ENCODE measurements at regions not wholly inside any gene's neighbourhood (a gene's known extent, or its start where the extent isn't known, plus 50 kb on each side); places are given as distances from the start of the nearest gene placed in this dataset.
"Not testable (repeated sequence)": the region's sequence is repeated elsewhere in the genome, so short reads cannot be mapped to it uniquely, and the experiment has no call there.

DNA sequence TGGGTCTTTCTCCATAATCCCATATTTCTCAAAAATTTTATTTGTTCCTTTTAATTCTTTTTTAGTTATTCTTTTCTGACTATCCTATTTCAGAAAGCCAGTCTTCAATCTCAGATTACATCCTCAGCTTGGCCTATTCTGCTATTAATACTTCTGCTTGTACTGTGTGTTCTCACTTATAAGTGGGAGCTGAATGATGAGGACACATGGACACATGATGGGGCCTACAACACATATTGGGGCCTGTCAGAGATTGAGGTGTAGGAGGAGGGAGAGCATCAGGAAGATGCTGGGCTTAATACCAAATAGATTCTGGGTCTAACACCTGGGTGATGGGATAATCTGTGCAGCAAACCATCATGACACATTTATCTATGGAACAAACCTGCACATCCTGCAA lies 82.3 kb downstream of the MAGEE1 start:
- Histone ChIP-seq H3K27me3 (no peaks in the 10 kb centered on the region), H3K4me1 (no peaks in the 10 kb centered on the region), H3K9me3 (peaks cover 0 to 17% (median 7%) of the 10 kb centered on the region in 4 donors), H3K4me3 (no peak overlapping the region), H3K27ac (no peak overlapping the region), H3K36me3 (no peaks in the 10 kb centered on the region)
- intact Hi-C loops (cut with DNase I; ENCODE audit: low total_unique reads), result no loop called here
- no peak for DNase-seq
- TF ChIP-seq EP300 (IDR thresholded peaks at IDR 0.05), result no peak

DNA sequence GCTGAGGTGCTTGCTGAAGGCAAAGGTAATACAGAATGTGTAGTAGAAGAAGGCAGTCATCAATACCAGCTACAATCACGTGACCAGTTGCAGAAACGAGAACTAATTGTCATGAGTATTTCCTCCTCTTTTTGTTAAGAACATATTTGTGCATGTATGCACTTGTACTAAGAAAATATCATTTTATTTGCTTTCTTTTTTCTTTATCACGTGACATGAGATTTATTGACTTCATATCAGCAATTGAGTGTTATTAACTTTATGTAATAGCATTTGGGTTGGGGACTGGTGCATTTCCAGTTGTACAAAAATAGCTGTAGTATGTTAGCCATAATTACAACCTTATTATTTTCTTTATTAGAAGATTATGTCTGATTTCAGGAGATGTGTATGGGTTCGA lies 90.0 kb downstream of the MAGEE1 start:
- DNase-seq, result no peak
- peaks cover 0 to 25% (median 23%) of the 10 kb centered on the region in 4 donors for H3K9me3 ChIP-seq
- no peak for TF ChIP-seq EP300 (IDR thresholded peaks at IDR 0.05)
- TF ChIP-seq, protein P1, sequence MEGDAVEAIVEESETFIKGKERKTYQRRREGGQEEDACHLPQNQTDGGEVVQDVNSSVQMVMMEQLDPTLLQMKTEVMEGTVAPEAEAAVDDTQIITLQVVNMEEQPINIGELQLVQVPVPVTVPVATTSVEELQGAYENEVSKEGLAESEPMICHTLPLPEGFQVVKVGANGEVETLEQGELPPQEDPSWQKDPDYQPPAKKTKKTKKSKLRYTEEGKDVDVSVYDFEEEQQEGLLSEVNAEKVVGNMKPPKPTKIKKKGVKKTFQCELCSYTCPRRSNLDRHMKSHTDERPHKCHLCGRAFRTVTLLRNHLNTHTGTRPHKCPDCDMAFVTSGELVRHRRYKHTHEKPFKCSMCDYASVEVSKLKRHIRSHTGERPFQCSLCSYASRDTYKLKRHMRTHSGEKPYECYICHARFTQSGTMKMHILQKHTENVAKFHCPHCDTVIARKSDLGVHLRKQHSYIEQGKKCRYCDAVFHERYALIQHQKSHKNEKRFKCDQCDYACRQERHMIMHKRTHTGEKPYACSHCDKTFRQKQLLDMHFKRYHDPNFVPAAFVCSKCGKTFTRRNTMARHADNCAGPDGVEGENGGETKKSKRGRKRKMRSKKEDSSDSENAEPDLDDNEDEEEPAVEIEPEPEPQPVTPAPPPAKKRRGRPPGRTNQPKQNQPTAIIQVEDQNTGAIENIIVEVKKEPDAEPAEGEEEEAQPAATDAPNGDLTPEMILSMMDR (IDR thresholded peaks at IDR 0.05), result no peak
- TF ChIP-seq POLR2A (IDR thresholded peaks at IDR 0.05), result no peak
- no peaks in the 10 kb centered on the region for H3K36me3 ChIP-seq
- WGBS, 5 donors, result 43 to 70% (median 64%) methylated on average over 4 of the region's 4 CpGs
- no peak overlapping the region for H3K4me3 ChIP-seq
- H3K27ac ChIP-seq, result no peak overlapping the region
- no peaks in the 10 kb centered on the region for H3K27me3 ChIP-seq
- H3K4me1 ChIP-seq, result no peaks in the 10 kb centered on the region
- intact Hi-C loops (cut with DNase I; ENCODE audit: low total_unique reads), result no loop called here

DNA sequence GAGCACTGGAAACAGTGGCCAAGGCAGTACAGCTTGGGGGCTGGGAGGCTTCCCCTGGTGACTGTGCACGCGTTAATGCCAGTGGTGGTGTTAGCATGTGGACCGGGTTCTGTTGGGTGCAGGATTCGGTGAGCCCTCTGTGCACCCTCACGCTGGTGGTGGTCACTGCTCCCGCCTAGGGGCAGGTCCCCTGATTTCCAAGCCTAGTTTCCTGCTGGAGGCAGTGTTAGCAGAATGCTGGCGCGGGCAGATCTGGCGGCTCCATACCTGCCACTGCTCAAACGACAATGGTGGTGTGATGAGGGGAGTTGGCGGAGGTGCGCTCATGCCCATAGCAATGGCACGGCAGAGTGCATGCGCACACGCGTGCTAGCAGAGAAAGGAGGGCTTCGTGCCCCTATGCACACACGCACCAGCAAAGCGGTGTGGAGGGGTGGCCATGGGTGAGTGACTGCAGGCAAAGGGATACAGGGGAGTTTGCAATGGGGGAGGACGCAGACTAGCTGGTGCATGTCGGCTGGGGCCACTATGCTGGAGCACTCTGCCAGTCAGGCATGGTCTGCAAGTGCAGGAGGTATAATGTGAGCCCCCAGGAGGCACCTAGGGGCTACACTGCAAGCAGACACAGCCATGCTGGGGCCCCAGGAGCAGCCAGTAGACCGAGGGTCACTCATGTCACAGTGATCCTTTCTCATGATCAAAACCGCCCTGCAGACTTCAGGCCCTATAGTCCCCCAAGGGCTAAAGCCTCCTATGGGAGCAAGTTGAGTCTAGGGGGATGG lies 93.0 kb downstream of the MAGEE1 start:
- 75 to 92% (median 84%) methylated on average over 10 to 23 of the region's 23 CpGs for WGBS, 5 donors
- no peaks in the 10 kb centered on the region for H3K27me3 ChIP-seq
- TF ChIP-seq EP300 (IDR thresholded peaks at IDR 0.05) (no peak), POLR2A (IDR thresholded peaks at IDR 0.05) (no peak)
- TF ChIP-seq, protein P1 (IDR thresholded peaks at IDR 0.05), result no peak
- intact Hi-C loops (cut with DNase I; ENCODE audit: low total_unique reads), result no loop called here
- H3K27ac ChIP-seq, result no peak overlapping the region
- no peaks in the 10 kb centered on the region for H3K36me3 ChIP-seq
- DNase-seq, result no peak
- H3K4me1 ChIP-seq, result no peaks in the 10 kb centered on the region
- H3K9me3 ChIP-seq, result peaks cover 0 to 36% (median 23%) of the 10 kb centered on the region in 4 donors
- H3K4me3 ChIP-seq, result no peak overlapping the region

DNA sequence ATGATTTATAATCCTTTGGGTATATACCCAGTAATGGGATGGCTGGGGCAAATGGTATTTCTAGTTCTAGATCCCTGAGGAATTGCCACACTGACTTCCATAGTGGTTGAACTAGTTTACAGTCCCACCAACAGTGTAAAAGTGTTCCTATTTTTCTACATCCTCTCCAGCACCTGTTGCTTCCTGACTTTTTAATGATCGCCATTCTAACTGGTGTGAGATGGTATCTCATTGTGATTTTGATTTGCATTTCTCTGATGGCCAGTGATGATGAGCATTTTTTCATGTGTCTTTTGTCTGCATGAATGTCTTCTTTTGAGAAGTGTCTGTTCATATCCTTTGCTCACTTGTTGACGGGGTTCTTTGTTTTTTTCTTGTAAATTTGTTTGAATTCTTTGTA lies 108.2 kb downstream of the MAGEE1 start:
- intact Hi-C loops (cut with DNase I; ENCODE audit: low total_unique reads); H3K4me1 ChIP-seq; H3K4me3 ChIP-seq; DNase-seq; H3K36me3 ChIP-seq; H3K27me3 ChIP-seq; H3K27ac ChIP-seq: not testable (repeated sequence)
- WGBS, 5 donors, result 74 to 100% (median 87%) methylated on average over 1 to 2 of the region's 2 CpGs
- peaks cover 0 to 28% (median 7%) of the 10 kb centered on the region in 4 donors for H3K9me3 ChIP-seq

DNA sequence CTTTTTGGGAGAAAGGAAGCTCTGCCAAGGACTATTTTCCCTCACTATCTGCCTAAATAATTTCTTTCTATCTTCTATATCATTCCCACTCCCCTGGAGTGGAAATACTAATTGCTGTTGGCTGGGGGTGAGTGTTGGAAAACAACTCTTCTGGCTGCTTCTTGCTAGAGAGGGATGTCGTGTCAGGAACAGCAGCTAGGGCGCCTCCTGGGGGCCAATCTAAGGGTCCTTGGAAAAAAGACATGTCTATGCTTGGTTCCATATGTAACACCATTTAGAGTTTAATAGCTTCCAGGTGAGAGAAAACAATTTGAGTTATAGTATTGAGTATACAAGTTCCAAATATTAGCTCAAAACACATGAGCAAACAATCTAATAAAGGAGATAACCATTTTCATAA lies 111.3 kb downstream of the MAGEE1 start:
- no peaks in the 10 kb centered on the region for H3K36me3 ChIP-seq
- peaks cover 0 to 20% (median 3%) of the 10 kb centered on the region in 4 donors for H3K9me3 ChIP-seq
- intact Hi-C loops (cut with DNase I; ENCODE audit: low total_unique reads), result no loop called here
- DNase-seq, result no peak
- H3K4me3 ChIP-seq, result no peak overlapping the region
- no peak for TF ChIP-seq EP300 (IDR thresholded peaks at IDR 0.05)
- 9 to 38% (median 31%) methylated on average over 2 of the region's 2 CpGs for WGBS, 5 donors
- no peak overlapping the region for H3K27ac ChIP-seq
- no peaks in the 10 kb centered on the region for H3K27me3 ChIP-seq
- H3K4me1 ChIP-seq, result no peaks in the 10 kb centered on the region

DNA sequence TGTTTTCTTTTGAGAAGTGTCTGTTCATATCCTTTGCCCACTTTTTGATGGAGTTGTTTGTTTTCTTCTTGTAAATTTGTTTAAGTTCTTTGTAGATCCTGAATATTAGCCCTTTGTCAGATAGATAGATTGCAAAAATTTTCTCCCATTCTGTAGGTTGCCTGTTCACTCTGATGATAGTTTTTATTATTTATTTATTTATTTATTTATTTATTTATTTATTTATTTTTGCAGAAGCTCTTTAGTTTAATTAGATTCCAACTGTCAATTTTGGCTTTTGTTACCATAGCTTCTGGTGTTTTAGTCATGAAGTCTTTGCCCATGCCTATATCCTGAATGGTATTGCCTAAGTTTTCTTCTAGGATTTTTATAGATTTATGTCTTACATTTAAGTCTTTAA lies 115.9 kb downstream of the MAGEE1 start:
- H3K4me3 ChIP-seq; H3K36me3 ChIP-seq; intact Hi-C loops (cut with DNase I; ENCODE audit: low total_unique reads); H3K27me3 ChIP-seq; H3K9me3 ChIP-seq; H3K27ac ChIP-seq; DNase-seq; H3K4me1 ChIP-seq: not testable (repeated sequence)
